KMS-11 (cell line): ENCODE measurements at regions not wholly inside any gene's neighbourhood (a gene's known extent, or its start where the extent isn't known, plus 50 kb on each side); places are given as distances from the start of the nearest gene placed in this dataset.

ENCODE experiments used
- H2AFZ ChIP-seq: fragments of 200-600 bp; sonication (generic); 2 replicates; pipeline ENCODE4 v1.6.1; 2016; ENCODE audit warnings: antibody characterized with exemption, mixed run types, low read depth
- H3K27ac ChIP-seq: fragments of 200-600 bp; sonication (generic); 2 replicates; pipeline ENCODE4 v1.6.1; 2016; ENCODE audit warnings: mild to moderate bottlenecking, mixed run types
- H3K27me3 ChIP-seq: fragments of 200-600 bp; sonication (generic); 2 replicates; pipeline ENCODE4 v1.6.1; 2017; ENCODE audit warnings: mild to moderate bottlenecking, low read depth, mixed run types, moderate library complexity; ENCODE audit not compliant: insufficient read depth
- H3K36me3 ChIP-seq: fragments of 200-600 bp; sonication (generic); 2 replicates; pipeline ENCODE4 v1.6.1; 2017; ENCODE audit warnings: mild to moderate bottlenecking, mixed run types; ENCODE audit not compliant: insufficient read depth
- H3K4me1 ChIP-seq: fragments of 200-600 bp; sonication (generic); 2 replicates; pipeline ENCODE4 v1.6.1; 2016; ENCODE audit warnings: mild to moderate bottlenecking, low read depth, mixed run types; ENCODE audit not compliant: poor library complexity, severe bottlenecking
- H3K4me2 ChIP-seq: fragments of 200-600 bp; sonication (generic); 2 replicates; pipeline ENCODE4 v1.7.0; 2016; ENCODE audit warnings: mild to moderate bottlenecking, mixed run types
- H3K4me3 ChIP-seq: fragments of 200-600 bp; sonication (generic); IDR thresholded peaks from 2 replicates; pipeline ENCODE4 v1.6.1; 2017; ENCODE audit warnings: low read depth, low read length, mixed read lengths; ENCODE audit not compliant: insufficient read depth
- H3K79me2 ChIP-seq: fragments of 200-600 bp; sonication (generic); 2 replicates; pipeline ENCODE4 v1.6.1; 2016; ENCODE audit warnings: low read depth, mixed run types; ENCODE audit not compliant: insufficient read depth
- H3K9ac ChIP-seq: fragments of 200-600 bp; sonication (generic); 2 replicates; pipeline ENCODE4 v1.6.1; 2016; ENCODE audit warnings: mild to moderate bottlenecking, mixed run types
- H4K20me1 ChIP-seq: fragments of 200-600 bp; sonication (generic); 2 replicates; pipeline ENCODE4 v1.6.1; 2016; ENCODE audit warnings: mild to moderate bottlenecking, mixed run types; ENCODE audit not compliant: insufficient read depth
- CTCF ChIP-seq: fragments of 200-600 bp; sonication (generic); conservative IDR thresholded peaks from 2 replicates; pipeline ENCODE4 v1.6.1; 2017; ENCODE audit warnings: low read depth, mild to moderate bottlenecking, antibody characterized with exemption, low read length, moderate library complexity, mixed read lengths

- no peaks in the 10 kb centered on the region for H3K79me2 ChIP-seq
- H2AFZ ChIP-seq, result no peak overlapping the region
- no peaks in the 10 kb centered on the region for H4K20me1 ChIP-seq
- H3K4me1 ChIP-seq, result no peaks in the 10 kb centered on the region
- no peak overlapping the region for H3K27ac ChIP-seq
- no peak overlapping the region for H3K9ac ChIP-seq
- H3K27me3 ChIP-seq, result no peaks in the 10 kb centered on the region
- no peak for TF ChIP-seq CTCF
- no peak overlapping the region for H3K4me2 ChIP-seq
- H3K4me3 ChIP-seq, result no peak overlapping the region
- H3K36me3 ChIP-seq, result no peaks in the 10 kb centered on the region
Measured at GRCh38 chr4:13710246-13710885, 82.8 kb upstream of the BOD1L1 start.

GRCh38 chr4:13711233-13711785 is 83.8 kb upstream of the BOD1L1 start:
- Histone ChIP-seq H3K4me2 (no peak overlapping the region), H3K36me3 (no peaks in the 10 kb centered on the region), H3K27ac (no peak overlapping the region), H3K4me3 (no peak overlapping the region), H3K9ac (no peak overlapping the region), H4K20me1 (no peaks in the 10 kb centered on the region), H3K27me3 (no peaks in the 10 kb centered on the region), H3K4me1 (no peaks in the 10 kb centered on the region), H3K79me2 (no peaks in the 10 kb centered on the region), H2AFZ (no peak overlapping the region)
- TF ChIP-seq CTCF, result no peak

GRCh38 chr4:13721894-13722293 is 94.4 kb upstream of the BOD1L1 start:
- Histone ChIP-seq H3K4me3 (no peak overlapping the region), H3K36me3 (no peaks in the 10 kb centered on the region), H4K20me1 (no peaks in the 10 kb centered on the region), H3K27ac (no peak overlapping the region), H3K4me2 (no peak overlapping the region), H2AFZ (no peak overlapping the region), H3K4me1 (no peaks in the 10 kb centered on the region), H3K9ac (no peak overlapping the region), H3K27me3 (no peaks in the 10 kb centered on the region), H3K79me2 (no peaks in the 10 kb centered on the region)
- TF ChIP-seq CTCF, result no peak

- no peak overlapping the region for H3K4me3 ChIP-seq
- H3K36me3 ChIP-seq, result no peaks in the 10 kb centered on the region
- TF ChIP-seq CTCF, result no peak
- H3K4me1 ChIP-seq, result no peaks in the 10 kb centered on the region
- H3K27me3 ChIP-seq, result no peaks in the 10 kb centered on the region
- no peak overlapping the region for H3K27ac ChIP-seq
- H2AFZ ChIP-seq, result no peak overlapping the region
- no peaks in the 10 kb centered on the region for H4K20me1 ChIP-seq
- no peak overlapping the region for H3K4me2 ChIP-seq
- H3K9ac ChIP-seq, result no peak overlapping the region
- no peaks in the 10 kb centered on the region for H3K79me2 ChIP-seq
Measured at GRCh38 chr4:13722649-13723048, 95.1 kb upstream of the BOD1L1 start.
